Uterus (tissue), 3 donors: ENCODE measurements at regions not wholly inside any gene's neighbourhood (a gene's known extent, or its start where the extent isn't known, plus 50 kb on each side); places are given as distances from the start of the nearest gene placed in this dataset.

ENCODE experiments used
- DNase-seq, 2 donors: peaks; one replicate each; pipeline ENCODE4 v3.0.0-alpha.2; 2019 to 2020
- H3K27ac ChIP-seq, 2 donors: fragments of 200-600 bp; sonication (generic); 1 replicate in 1 of 2; 2 replicates in 1 of 2; pipeline ENCODE4 v1.5.1; 2016 to 2018
- H3K27me3 ChIP-seq, 2 donors: fragments of 200-600 bp; sonication (generic); one replicate each; pipeline ENCODE4 v1.5.1; 2018 to 2019; ENCODE audit warnings: control low read depth in 1 of 2
- H3K36me3 ChIP-seq, 2 donors: fragments of 200-600 bp; sonication (generic); one replicate each; pipeline ENCODE4 v1.5.1; 2019; ENCODE audit warnings: control low read depth in 1 of 2
- H3K4me1 ChIP-seq, 2 donors: fragments of 200-600 bp; sonication (generic); one replicate each; pipeline ENCODE4 v1.5.1; 2018 to 2019; ENCODE audit warnings: control low read depth in 1 of 2
- H3K4me3 ChIP-seq, 2 donors: fragments of 200-600 bp; sonication (generic); 1 replicate in 1 of 2; 2 replicates in 1 of 2; pipeline ENCODE4 v1.5.1; 2018 to 2019; ENCODE audit warnings: mild to moderate bottlenecking in 1 of 2
- H3K9me3 ChIP-seq, 2 donors: fragments of 200-600 bp; sonication (generic); one replicate each; pipeline ENCODE4 v1.5.1; 2019; ENCODE audit warnings: control low read depth in 1 of 2
- POLR2A ChIP-seq, 2 donors: fragments of 450-650 bp; IDR thresholded peaks; one replicate each; pipeline ENCODE4 v1.6.1; 2016; ENCODE audit warnings: antibody characterized with exemption in 2 of 2, mild to moderate bottlenecking in 1 of 2, moderate library complexity in 1 of 2
- intact Hi-C: fragments of 100-400 bp; cut with DNase I; formaldehyde crosslinking; loops from one replicate; pipeline ENCODE4 v1.15.1; 2023; ENCODE audit warnings: low total_unique reads
- TF ChIP-seq, protein P1 (sequence below), 4 experiments: fragments of 200-600 bp in 2 of 4; fragments of 450-650 bp in 2 of 4; sonication (generic) in 2 of 4; IDR thresholded peaks; one replicate each; pipeline ENCODE4 v1.5.1; 2016 to 2019; ENCODE audit warnings: antibody characterized with exemption in 4 of 4, mild to moderate bottlenecking in 2 of 4, moderate library complexity in 1 of 4
- donor health status: DM: yes; HTN: yes; CAD: no.

DNA sequence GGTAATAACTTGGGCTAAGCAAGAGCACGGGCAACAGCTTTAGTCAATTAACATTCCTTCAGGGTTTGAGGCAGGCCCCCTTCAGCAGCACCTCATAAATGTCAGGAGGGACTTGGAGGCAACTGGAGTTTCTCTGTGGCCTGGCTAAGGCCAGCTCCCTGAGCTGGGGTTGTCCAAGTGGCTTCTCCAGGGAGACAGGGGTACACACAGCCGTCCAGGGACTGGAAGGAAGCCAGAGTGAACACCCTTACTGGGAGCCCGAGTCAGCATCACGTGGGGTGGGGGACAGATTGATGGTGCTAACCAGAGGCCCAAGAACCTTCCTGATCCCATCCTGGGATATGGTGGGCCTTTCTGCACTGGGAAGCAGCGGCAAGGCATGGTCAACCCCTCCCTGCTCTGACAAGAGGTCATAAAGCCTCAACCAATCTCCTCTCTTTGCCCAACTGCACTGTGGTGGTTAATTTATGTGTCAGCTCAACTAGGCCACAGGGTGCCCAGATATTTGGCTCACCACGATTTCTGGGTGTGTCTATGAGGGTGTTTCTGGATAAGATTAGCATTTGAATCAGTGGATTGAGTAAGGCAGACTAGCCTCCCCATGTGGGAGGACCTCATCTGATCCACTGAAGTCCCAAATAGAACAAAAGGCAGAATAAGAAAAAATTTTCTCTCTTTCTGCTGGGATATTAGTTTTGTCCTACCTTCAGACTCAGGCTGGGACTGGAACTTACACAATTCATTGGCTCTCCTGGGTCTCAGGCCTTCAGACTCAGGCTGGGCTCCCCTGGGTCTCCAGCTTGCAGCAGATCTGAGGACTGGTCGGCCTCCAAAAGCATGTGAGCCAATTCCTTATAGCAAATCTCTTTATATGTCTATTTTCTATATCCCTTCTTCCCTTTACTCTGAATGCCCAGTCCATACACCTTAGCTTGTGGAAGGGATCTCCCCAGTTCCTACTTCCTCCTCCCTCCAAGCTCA, 127.2 kb upstream of the LARP1 start:
- Histone ChIP-seq H3K27me3 (no peaks in the 10 kb centered on the region), H3K9me3 (no peaks in the 10 kb centered on the region), H3K36me3 (no peaks in the 10 kb centered on the region), H3K27ac (no peak overlapping the region), H3K4me3 (no peak overlapping the region), H3K4me1 (no peaks in the 10 kb centered on the region)
- intact Hi-C loops = no loop called here
- TF ChIP-seq POLR2A (IDR thresholded peaks at IDR 0.05) = no peak
- TF ChIP-seq, protein P1, sequence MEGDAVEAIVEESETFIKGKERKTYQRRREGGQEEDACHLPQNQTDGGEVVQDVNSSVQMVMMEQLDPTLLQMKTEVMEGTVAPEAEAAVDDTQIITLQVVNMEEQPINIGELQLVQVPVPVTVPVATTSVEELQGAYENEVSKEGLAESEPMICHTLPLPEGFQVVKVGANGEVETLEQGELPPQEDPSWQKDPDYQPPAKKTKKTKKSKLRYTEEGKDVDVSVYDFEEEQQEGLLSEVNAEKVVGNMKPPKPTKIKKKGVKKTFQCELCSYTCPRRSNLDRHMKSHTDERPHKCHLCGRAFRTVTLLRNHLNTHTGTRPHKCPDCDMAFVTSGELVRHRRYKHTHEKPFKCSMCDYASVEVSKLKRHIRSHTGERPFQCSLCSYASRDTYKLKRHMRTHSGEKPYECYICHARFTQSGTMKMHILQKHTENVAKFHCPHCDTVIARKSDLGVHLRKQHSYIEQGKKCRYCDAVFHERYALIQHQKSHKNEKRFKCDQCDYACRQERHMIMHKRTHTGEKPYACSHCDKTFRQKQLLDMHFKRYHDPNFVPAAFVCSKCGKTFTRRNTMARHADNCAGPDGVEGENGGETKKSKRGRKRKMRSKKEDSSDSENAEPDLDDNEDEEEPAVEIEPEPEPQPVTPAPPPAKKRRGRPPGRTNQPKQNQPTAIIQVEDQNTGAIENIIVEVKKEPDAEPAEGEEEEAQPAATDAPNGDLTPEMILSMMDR (IDR thresholded peaks at IDR 0.05) = no peak
- DNase-seq = no peak

DNA sequence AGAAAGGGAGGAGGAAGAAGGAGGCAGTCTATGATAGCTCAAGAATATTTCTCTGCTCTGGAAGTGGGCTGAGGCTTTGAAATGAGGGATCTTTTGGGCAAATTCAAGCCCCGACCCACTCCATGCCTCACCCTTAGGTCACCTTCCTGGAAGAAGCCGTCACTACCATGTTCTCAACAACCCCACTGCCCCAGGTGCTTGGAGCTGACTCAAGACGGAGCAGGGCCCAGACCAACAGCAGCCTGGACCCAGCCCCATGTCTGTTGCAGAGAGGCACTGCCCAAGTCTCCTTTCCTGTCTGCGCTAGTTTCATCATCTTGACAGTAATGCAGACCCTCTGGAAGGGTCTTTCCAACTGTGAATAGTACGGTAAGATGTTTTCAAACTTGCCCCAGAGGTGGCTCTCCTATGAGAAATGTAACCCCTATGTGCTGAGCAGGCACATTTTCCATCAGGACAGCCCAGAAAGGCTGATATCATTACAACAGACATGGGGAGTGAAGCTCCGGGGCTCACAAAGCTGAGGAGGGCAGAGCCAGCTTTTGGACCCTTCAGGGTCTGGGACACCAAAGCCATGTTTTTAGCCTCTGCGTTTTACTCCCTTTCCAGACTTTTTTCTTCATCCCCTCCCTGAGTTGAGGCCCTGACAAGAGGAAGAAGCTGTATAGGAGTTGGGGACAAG, 128.2 kb upstream of the LARP1 start:
- no peaks in the 10 kb centered on the region for H3K9me3 ChIP-seq
- no peaks in the 10 kb centered on the region for H3K27me3 ChIP-seq
- no peak for DNase-seq
- H3K4me3 ChIP-seq = no peak overlapping the region
- TF ChIP-seq POLR2A (IDR thresholded peaks at IDR 0.05) = no peak
- TF ChIP-seq, protein P1 (IDR thresholded peaks at IDR 0.05) = no peak
- H3K4me1 ChIP-seq = no peaks in the 10 kb centered on the region
- no peak overlapping the region for H3K27ac ChIP-seq
- no peaks in the 10 kb centered on the region for H3K36me3 ChIP-seq
- intact Hi-C loops = no loop called here

DNA sequence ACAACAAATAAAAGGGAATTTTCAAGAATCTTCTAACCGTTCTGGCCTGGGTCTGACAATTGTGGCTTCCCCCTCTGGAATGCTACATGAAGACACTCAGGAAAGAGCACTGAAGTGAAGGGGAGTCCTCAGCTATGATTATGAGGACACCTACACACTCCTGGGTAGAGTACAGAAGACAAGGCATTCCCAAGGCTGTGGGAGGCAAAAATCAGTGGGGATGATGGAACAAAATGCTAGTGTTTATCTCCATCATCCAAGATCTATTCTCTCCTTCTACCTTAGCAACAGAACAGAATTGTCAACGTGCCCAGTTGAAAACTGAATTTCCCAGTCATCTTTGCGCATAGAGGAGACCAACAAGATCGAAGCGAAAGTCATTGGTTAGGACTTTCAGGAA, 130.1 kb upstream of the LARP1 start:
- intact Hi-C loops = no loop called here
- Histone ChIP-seq H3K27me3 (no peaks in the 10 kb centered on the region), H3K36me3 (no peaks in the 10 kb centered on the region), H3K27ac (no peak overlapping the region), H3K4me1 (no peaks in the 10 kb centered on the region), H3K4me3 (no peak overlapping the region), H3K9me3 (no peaks in the 10 kb centered on the region)
- TF ChIP-seq, protein P1 (IDR thresholded peaks at IDR 0.05) = no peak
- TF ChIP-seq POLR2A (IDR thresholded peaks at IDR 0.05) = no peak
- DNase-seq = no peak

DNA sequence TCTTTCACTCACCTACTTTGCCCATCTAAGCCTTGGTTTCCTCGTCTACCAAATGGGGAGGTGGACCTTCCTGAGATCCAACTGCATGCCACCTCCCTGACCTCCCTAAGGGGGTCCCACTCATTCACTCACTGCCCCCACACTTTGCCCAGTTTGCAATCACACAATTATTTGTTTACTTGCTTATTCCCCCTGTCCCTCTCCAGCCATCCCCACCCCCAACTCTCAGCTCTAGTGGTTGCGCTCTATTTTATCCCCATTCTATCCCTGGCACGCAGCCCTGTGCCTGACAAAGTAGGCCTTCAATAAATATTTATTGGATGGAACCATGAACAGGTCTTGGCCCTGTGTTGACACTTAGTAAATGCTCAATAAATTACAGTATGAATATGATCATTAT, 130.8 kb upstream of the LARP1 start:
- Histone ChIP-seq H3K36me3 (no peaks in the 10 kb centered on the region), H3K9me3 (no peaks in the 10 kb centered on the region), H3K27ac (no peak overlapping the region), H3K27me3 (no peaks in the 10 kb centered on the region), H3K4me1 (no peaks in the 10 kb centered on the region), H3K4me3 (no peak overlapping the region)
- TF ChIP-seq, protein P1 (IDR thresholded peaks at IDR 0.05) = no peak
- no peak for TF ChIP-seq POLR2A (IDR thresholded peaks at IDR 0.05)
- intact Hi-C loops = no loop called here
- no peak for DNase-seq

DNA sequence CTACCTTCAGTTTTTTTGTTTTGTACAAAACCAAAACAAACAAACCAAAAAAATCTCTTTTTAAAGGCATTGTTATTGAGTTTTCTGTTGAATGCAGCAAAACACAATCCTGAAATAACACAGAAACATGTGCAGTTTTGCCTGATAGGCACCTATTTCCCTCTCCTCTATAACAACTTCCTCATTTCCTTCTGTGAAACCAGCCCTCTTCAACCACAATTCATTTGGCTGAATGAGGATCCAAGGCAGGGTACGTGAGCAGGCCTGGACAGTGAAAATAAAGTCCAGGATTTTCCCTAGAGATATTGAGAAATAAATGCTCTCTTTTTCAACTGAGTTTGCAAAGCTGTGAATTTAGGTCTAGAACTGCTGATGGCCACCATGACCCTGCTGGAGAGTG, 134.8 kb upstream of the LARP1 start:
- intact Hi-C loops = no loop called here

More for the DNA sequence above, 134.8 kb upstream of the LARP1 start:
- Histone ChIP-seq H3K27ac (no peak overlapping the region), H3K9me3 (no peaks in the 10 kb centered on the region), H3K27me3 (no peaks in the 10 kb centered on the region), H3K36me3 (no peaks in the 10 kb centered on the region), H3K4me3 (no peak overlapping the region), H3K4me1 (no peaks in the 10 kb centered on the region)
- DNase-seq = no peak
- no peak for TF ChIP-seq POLR2A (IDR thresholded peaks at IDR 0.05)
- TF ChIP-seq, protein P1 (IDR thresholded peaks at IDR 0.05) = no peak
